22Rv1 (cell line): ENCODE measurements at regions not wholly inside any gene's neighbourhood (a gene's known extent, or its start where the extent isn't known, plus 50 kb on each side); places are given as distances from the start of the nearest gene placed in this dataset.

Experiments used
- CTCF ChIP-seq: fragments of 450-650 bp; IDR thresholded peaks from 2 replicates; pipeline ENCODE4 v1.5.1; 2017; ENCODE audit warnings: mild to moderate bottlenecking
- ZFX ChIP-seq: fragments of 450-650 bp; IDR thresholded peaks from 2 replicates; pipeline ENCODE4 v1.6.1; 2017; ENCODE audit warnings: antibody characterized with exemption, borderline replicate concordance

- TF ChIP-seq CTCF (no peak), ZFX (no peak)
These were observed 446.0 kb downstream of the MTRR start for GRCh38 chr5:8314965-8315364.
